ENCODE measurements at regions not wholly inside any gene's neighbourhood (a gene's known extent, or its start where the extent isn't known, plus 50 kb on each side); places are given as distances from the start of the nearest gene placed in this dataset.
"Not testable (repeated sequence)": the region's sequence is repeated elsewhere in the genome, so short reads cannot be mapped to it uniquely, and the experiment has no call there.

GRCh38 chr2:186349508-186349907 lies 136.6 kb upstream of the ZC3H15 start:
- Histone ChIP-seq H3K9ac (ENCODE audit: low read depth, low read length) (no peak overlapping the region), H3K27me3 (ENCODE audit: insufficient read depth, low read length) (no peaks in the 10 kb centered on the region), H3K4me3 (ENCODE audit: low read length) (no peak overlapping the region), H3K27ac (ENCODE audit: low read length) (no peak overlapping the region), H3K36me3 (ENCODE audit: insufficient read depth, low read depth, low read length) (no peaks in the 10 kb centered on the region), H3K9me3 (ENCODE audit: insufficient read depth, low read depth, low read length) (peaks cover 20% of the 10 kb centered on the region), H3K4me1 (ENCODE audit: insufficient read depth, low read length) (peaks cover 3% of the 10 kb centered on the region; the same call in 1 of the 2 replicates)

GRCh38 chr2:186354160-186354559 lies 131.9 kb upstream of the ZC3H15 start:
- H3K27me3 ChIP-seq (ENCODE audit: insufficient read depth, low read length), result not testable (repeated sequence)

GRCh38 chr2:186365406-186365805 lies 120.7 kb upstream of the ZC3H15 start:
- Histone ChIP-seq H3K9me3 (ENCODE audit: insufficient read depth, low read depth, low read length) (no peaks in the 10 kb centered on the region), H3K27me3 (ENCODE audit: insufficient read depth, low read length) (no peaks in the 10 kb centered on the region), H3K27ac (ENCODE audit: low read length) (no peak overlapping the region)

More at GRCh38 chr2:186354160-186354559, 131.9 kb upstream of the ZC3H15 start:
- H3K9ac ChIP-seq (ENCODE audit: low read depth, low read length); H3K4me1 ChIP-seq (ENCODE audit: insufficient read depth, low read length); H3K36me3 ChIP-seq (ENCODE audit: insufficient read depth, low read depth, low read length); H3K4me3 ChIP-seq (ENCODE audit: low read length); H3K27ac ChIP-seq (ENCODE audit: low read length): not testable (repeated sequence)
- H3K9me3 ChIP-seq (ENCODE audit: insufficient read depth, low read depth, low read length), result peaks cover 20% of the 10 kb centered on the region

GRCh38 chr2:186379052-186379451 lies 107.0 kb upstream of the ZC3H15 start:
- Histone ChIP-seq H3K9ac (ENCODE audit: low read depth, low read length) (no peak overlapping the region), H3K27me3 (ENCODE audit: insufficient read depth, low read length) (no peaks in the 10 kb centered on the region), H3K27ac (ENCODE audit: low read length) (no peak overlapping the region), H3K9me3 (ENCODE audit: insufficient read depth, low read depth, low read length) (0 out of 2 replicates have a peak, but pooled peaks cover 8% of the 10 kb centered on the region), H3K4me1 (ENCODE audit: insufficient read depth, low read length) (no peaks in the 10 kb centered on the region), H3K4me3 (ENCODE audit: low read length) (no peak overlapping the region), H3K36me3 (ENCODE audit: insufficient read depth, low read depth, low read length) (no peaks in the 10 kb centered on the region)

More at GRCh38 chr2:186365406-186365805, 120.7 kb upstream of the ZC3H15 start:
- Histone ChIP-seq H3K9ac (ENCODE audit: low read depth, low read length) (no peak overlapping the region), H3K4me1 (ENCODE audit: insufficient read depth, low read length) (no peaks in the 10 kb centered on the region), H3K36me3 (ENCODE audit: insufficient read depth, low read depth, low read length) (no peaks in the 10 kb centered on the region), H3K4me3 (ENCODE audit: low read length) (no peak overlapping the region)

- Histone ChIP-seq H3K9ac (ENCODE audit: low read depth, low read length) (no peak overlapping the region), H3K9me3 (ENCODE audit: insufficient read depth, low read depth, low read length) (peaks cover 15% of the 10 kb centered on the region; the same call in 1 of the 2 replicates), H3K27me3 (ENCODE audit: insufficient read depth, low read length) (no peaks in the 10 kb centered on the region), H3K4me1 (ENCODE audit: insufficient read depth, low read length) (no peaks in the 10 kb centered on the region), H3K36me3 (ENCODE audit: insufficient read depth, low read depth, low read length) (no peaks in the 10 kb centered on the region), H3K4me3 (ENCODE audit: low read length) (no peak overlapping the region), H3K27ac (ENCODE audit: low read length) (no peak overlapping the region)
Observed at GRCh38 chr2:186380805-186381204, 105.3 kb upstream of the ZC3H15 start.

- no peaks in the 10 kb centered on the region for H3K4me1 ChIP-seq (ENCODE audit: insufficient read depth, low read length)
- no peaks in the 10 kb centered on the region for H3K36me3 ChIP-seq (ENCODE audit: insufficient read depth, low read depth, low read length)
- H3K9ac ChIP-seq (ENCODE audit: low read depth, low read length), result no peak overlapping the region
- H3K27ac ChIP-seq (ENCODE audit: low read length), result no peak overlapping the region
- no peak overlapping the region for H3K4me3 ChIP-seq (ENCODE audit: low read length)
- H3K9me3 ChIP-seq (ENCODE audit: insufficient read depth, low read depth, low read length), result peaks cover 10% of the 10 kb centered on the region; the same call in 1 of the 2 replicates
- no peaks in the 10 kb centered on the region for H3K27me3 ChIP-seq (ENCODE audit: insufficient read depth, low read length)
Observed at GRCh38 chr2:186381573-186381972, 104.5 kb upstream of the ZC3H15 start.

- no peak overlapping the region for H3K9ac ChIP-seq (ENCODE audit: low read depth, low read length)
- H3K27ac ChIP-seq (ENCODE audit: low read length), result no peak overlapping the region
- no peak overlapping the region for H3K4me3 ChIP-seq (ENCODE audit: low read length)
- H3K36me3 ChIP-seq (ENCODE audit: insufficient read depth, low read depth, low read length), result no peaks in the 10 kb centered on the region
- no peaks in the 10 kb centered on the region for H3K27me3 ChIP-seq (ENCODE audit: insufficient read depth, low read length)
- H3K4me1 ChIP-seq (ENCODE audit: insufficient read depth, low read length), result no peaks in the 10 kb centered on the region
- H3K9me3 ChIP-seq (ENCODE audit: insufficient read depth, low read depth, low read length), result peaks cover 17% of the 10 kb centered on the region; the same call in 1 of the 2 replicates
Observed at GRCh38 chr2:186382932-186383331, 103.1 kb upstream of the ZC3H15 start.

- Histone ChIP-seq H3K4me1 (ENCODE audit: insufficient read depth, low read length) (no peaks in the 10 kb centered on the region), H3K27ac (ENCODE audit: low read length) (no peak overlapping the region), H3K9ac (ENCODE audit: low read depth, low read length) (no peak overlapping the region), H3K9me3 (ENCODE audit: insufficient read depth, low read depth, low read length) (peaks cover 17% of the 10 kb centered on the region; the same call in 1 of the 2 replicates), H3K4me3 (ENCODE audit: low read length) (no peak overlapping the region), H3K36me3 (ENCODE audit: insufficient read depth, low read depth, low read length) (no peaks in the 10 kb centered on the region), H3K27me3 (ENCODE audit: insufficient read depth, low read length) (no peaks in the 10 kb centered on the region)
Observed at GRCh38 chr2:186384226-186384625, 101.8 kb upstream of the ZC3H15 start.

- not testable (repeated sequence) for H3K4me1 ChIP-seq (ENCODE audit: insufficient read depth, low read length); H3K27me3 ChIP-seq (ENCODE audit: insufficient read depth, low read length); H3K9ac ChIP-seq (ENCODE audit: low read depth, low read length); H3K4me3 ChIP-seq (ENCODE audit: low read length); H3K36me3 ChIP-seq (ENCODE audit: insufficient read depth, low read depth, low read length); H3K27ac ChIP-seq (ENCODE audit: low read length)
- peaks cover 17% of the 10 kb centered on the region; the same call in 1 of the 2 replicates for H3K9me3 ChIP-seq (ENCODE audit: insufficient read depth, low read depth, low read length)
Observed at GRCh38 chr2:186385638-186386201, 100.3 kb upstream of the ZC3H15 start.

- Histone ChIP-seq H3K4me3 (ENCODE audit: low read length) (no peak overlapping the region), H3K36me3 (ENCODE audit: insufficient read depth, low read depth, low read length) (no peaks in the 10 kb centered on the region), H3K27ac (ENCODE audit: low read length) (no peak overlapping the region), H3K27me3 (ENCODE audit: insufficient read depth, low read length) (no peaks in the 10 kb centered on the region), H3K9ac (ENCODE audit: low read depth, low read length) (no peak overlapping the region), H3K4me1 (ENCODE audit: insufficient read depth, low read length) (no peaks in the 10 kb centered on the region), H3K9me3 (ENCODE audit: insufficient read depth, low read depth, low read length) (no peaks in the 10 kb centered on the region)
Observed at GRCh38 chr2:186399082-186399644, 86.9 kb upstream of the ZC3H15 start.

- no peak overlapping the region for H3K27ac ChIP-seq (ENCODE audit: low read length)
- H3K4me1 ChIP-seq (ENCODE audit: insufficient read depth, low read length), result no peaks in the 10 kb centered on the region
- no peaks in the 10 kb centered on the region for H3K9me3 ChIP-seq (ENCODE audit: insufficient read depth, low read depth, low read length)
- H3K4me3 ChIP-seq (ENCODE audit: low read length), result no peak overlapping the region
- H3K36me3 ChIP-seq (ENCODE audit: insufficient read depth, low read depth, low read length), result no peaks in the 10 kb centered on the region
- no peaks in the 10 kb centered on the region for H3K27me3 ChIP-seq (ENCODE audit: insufficient read depth, low read length)
- no peak overlapping the region for H3K9ac ChIP-seq (ENCODE audit: low read depth, low read length)
Observed at GRCh38 chr2:186405842-186406241, 80.2 kb upstream of the ZC3H15 start.

GRCh38 chr2:186407611-186408010 lies 78.4 kb upstream of the ZC3H15 start:
- Histone ChIP-seq H3K9ac (ENCODE audit: low read depth, low read length) (no peak overlapping the region), H3K4me3 (ENCODE audit: low read length) (no peak overlapping the region), H3K27ac (ENCODE audit: low read length) (no peak overlapping the region), H3K4me1 (ENCODE audit: insufficient read depth, low read length) (no peaks in the 10 kb centered on the region), H3K9me3 (ENCODE audit: insufficient read depth, low read depth, low read length) (no peaks in the 10 kb centered on the region), H3K36me3 (ENCODE audit: insufficient read depth, low read depth, low read length) (no peaks in the 10 kb centered on the region), H3K27me3 (ENCODE audit: insufficient read depth, low read length) (no peaks in the 10 kb centered on the region)

All from iPS-20b (cell line).